ENCODE measurements at regions not wholly inside any gene's neighbourhood (a gene's known extent, or its start where the extent isn't known, plus 50 kb on each side); places are given as distances from the start of the nearest gene placed in this dataset.

DNA sequence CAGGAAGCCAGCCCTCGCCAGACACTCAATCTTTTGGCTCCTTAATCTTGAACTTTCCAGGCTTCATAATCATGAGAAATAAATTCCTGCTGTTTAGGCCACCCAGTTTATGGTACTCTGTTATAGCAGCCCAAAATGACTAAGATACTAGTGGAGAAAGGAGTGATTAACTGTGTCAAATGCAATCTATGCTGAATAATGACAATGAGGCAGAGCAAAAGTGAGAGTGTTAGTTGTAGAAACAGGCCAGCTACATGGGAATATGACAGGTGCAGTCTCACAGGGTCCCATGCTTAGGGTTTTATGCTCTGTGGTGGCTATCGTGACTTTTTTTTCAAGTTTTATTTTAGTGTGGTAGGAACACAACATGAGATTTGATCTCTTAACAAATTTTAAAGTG, 888.8 kb downstream of the TTLL7 start:
- H3K36me3 Mint-ChIP-seq (ENCODE audit: low read depth) = peaks cover 5% of the 10 kb centered on the region

DNA sequence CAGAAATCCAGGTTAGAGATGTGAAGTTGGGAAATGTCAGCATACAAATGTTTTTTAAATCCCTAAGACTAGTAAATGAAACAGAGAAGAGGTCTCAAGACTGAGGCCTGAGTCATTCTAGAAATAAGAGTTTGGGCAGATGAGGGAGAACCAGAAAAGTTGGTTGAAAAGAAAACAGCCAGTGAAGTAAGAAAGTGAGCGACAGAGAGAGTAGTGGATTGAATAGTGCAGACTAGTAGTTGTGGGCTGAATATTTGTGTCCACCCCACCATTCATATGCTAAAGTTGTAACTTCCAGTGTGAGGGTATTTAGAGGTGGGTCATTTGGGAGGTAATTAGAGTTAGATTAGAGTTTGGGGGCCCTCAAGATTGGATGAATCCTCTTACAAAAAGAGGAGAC, 889.2 kb downstream of the TTLL7 start:
- Mint-ChIP-seq H3K27ac (ENCODE audit: unreplicated experiment) (no peak overlapping the region), H3K4me1 (peaks cover 10% of the 10 kb centered on the region), H3K4me3 (no peak overlapping the region), H3K27me3 (ENCODE audit: low read depth) (no peaks in the 10 kb centered on the region), H3K36me3 (ENCODE audit: low read depth) (peaks cover 5% of the 10 kb centered on the region), H3K9me3 (peaks cover 3% of the 10 kb centered on the region)
- DNase-seq (ENCODE audit: low read depth, low spot score) = no peak
- TF ChIP-seq, protein P1, sequence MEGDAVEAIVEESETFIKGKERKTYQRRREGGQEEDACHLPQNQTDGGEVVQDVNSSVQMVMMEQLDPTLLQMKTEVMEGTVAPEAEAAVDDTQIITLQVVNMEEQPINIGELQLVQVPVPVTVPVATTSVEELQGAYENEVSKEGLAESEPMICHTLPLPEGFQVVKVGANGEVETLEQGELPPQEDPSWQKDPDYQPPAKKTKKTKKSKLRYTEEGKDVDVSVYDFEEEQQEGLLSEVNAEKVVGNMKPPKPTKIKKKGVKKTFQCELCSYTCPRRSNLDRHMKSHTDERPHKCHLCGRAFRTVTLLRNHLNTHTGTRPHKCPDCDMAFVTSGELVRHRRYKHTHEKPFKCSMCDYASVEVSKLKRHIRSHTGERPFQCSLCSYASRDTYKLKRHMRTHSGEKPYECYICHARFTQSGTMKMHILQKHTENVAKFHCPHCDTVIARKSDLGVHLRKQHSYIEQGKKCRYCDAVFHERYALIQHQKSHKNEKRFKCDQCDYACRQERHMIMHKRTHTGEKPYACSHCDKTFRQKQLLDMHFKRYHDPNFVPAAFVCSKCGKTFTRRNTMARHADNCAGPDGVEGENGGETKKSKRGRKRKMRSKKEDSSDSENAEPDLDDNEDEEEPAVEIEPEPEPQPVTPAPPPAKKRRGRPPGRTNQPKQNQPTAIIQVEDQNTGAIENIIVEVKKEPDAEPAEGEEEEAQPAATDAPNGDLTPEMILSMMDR (conservative IDR thresholded peaks at IDR 0.05) = no peak

More for the DNA sequence above, 888.8 kb downstream of the TTLL7 start:
- DNase-seq (ENCODE audit: low read depth, low spot score) = no peak
- Mint-ChIP-seq H3K27ac (ENCODE audit: unreplicated experiment) (no peak overlapping the region), H3K4me3 (no peak overlapping the region), H3K4me1 (peaks cover 10% of the 10 kb centered on the region), H3K9me3 (peaks cover 3% of the 10 kb centered on the region), H3K27me3 (ENCODE audit: low read depth) (no peaks in the 10 kb centered on the region)
- TF ChIP-seq, protein P1 (conservative IDR thresholded peaks at IDR 0.05) = no peak

DNA sequence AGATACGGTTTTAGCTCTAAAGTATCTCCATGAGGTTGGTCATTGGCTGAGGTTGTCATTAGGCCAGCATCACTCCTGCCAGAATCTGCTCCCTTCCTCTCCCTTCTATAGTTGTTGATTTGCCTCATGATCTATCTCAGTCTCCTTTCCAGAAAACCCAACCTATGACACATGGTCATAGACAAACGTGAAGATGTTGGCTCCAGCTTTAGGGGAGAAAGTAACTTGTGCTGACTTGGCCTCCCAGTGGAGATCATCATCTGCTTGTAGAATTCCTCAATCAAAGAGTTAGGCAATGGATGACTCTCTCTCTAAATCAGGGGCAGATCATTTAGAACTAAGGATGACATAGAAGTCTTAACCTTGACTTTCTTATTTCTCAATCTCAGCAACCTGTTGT, 894.4 kb downstream of the TTLL7 start:
- TF ChIP-seq, protein P1 (conservative IDR thresholded peaks at IDR 0.05) = no peak
- H3K4me1 Mint-ChIP-seq = peaks cover 20% of the 10 kb centered on the region
- DNase-seq (ENCODE audit: low read depth, low spot score) = no peak
- no peak overlapping the region for H3K4me3 Mint-ChIP-seq
- H3K9me3 Mint-ChIP-seq = no peaks in the 10 kb centered on the region
- peaks cover 2% of the 10 kb centered on the region for H3K36me3 Mint-ChIP-seq (ENCODE audit: low read depth)
- no peak overlapping the region for H3K27ac Mint-ChIP-seq (ENCODE audit: unreplicated experiment)
- H3K27me3 Mint-ChIP-seq (ENCODE audit: low read depth) = no peaks in the 10 kb centered on the region

DNA sequence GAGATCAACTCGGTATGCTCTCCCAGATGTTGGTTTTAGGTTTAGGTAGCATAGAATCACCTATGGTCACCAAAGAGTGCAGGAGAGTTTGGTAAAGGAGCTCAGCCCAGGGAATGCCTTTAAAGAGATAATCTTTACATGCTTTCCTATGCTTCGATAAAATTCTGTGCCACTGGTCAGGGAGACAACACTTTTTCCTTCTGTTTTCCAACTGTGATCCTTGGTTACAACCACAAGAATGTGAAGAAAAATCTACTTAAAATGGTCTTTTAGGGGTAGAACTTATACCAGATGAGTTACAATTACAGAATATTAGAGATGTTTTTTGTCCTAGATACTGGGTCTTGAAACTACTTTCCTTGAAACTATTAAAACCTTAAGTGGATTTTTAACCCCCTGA, 895.6 kb downstream of the TTLL7 start:
- no peak overlapping the region for H3K27ac Mint-ChIP-seq (ENCODE audit: unreplicated experiment)
- TF ChIP-seq, protein P1 (conservative IDR thresholded peaks at IDR 0.05) = no peak
- peaks cover 20% of the 10 kb centered on the region for H3K4me1 Mint-ChIP-seq
- no peaks in the 10 kb centered on the region for H3K27me3 Mint-ChIP-seq (ENCODE audit: low read depth)
- no peak for DNase-seq (ENCODE audit: low read depth, low spot score)
- no peaks in the 10 kb centered on the region for H3K36me3 Mint-ChIP-seq (ENCODE audit: low read depth)
- H3K9me3 Mint-ChIP-seq = no peaks in the 10 kb centered on the region
- H3K4me3 Mint-ChIP-seq = no peak overlapping the region

DNA sequence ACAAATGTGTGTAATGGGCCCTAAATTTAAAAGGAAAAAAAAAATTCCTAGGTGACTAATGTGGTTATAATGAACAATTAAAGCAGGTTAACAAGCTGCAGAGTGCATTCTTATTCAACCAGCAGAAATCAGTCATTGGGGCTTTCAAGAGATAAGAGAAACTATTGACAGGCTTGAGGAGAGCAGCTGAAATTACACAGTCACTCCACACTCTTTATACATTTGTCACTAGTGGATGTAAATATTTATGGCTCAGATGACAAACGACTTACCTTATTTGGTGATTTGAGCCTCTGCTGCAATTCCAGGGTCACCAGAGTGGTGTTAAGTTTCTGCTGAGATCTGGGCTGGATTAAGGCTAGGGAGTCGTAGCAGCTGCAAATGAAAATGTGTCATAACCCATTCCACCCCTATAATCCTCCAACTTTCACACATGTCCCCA, 896.3 kb downstream of the TTLL7 start:
- Mint-ChIP-seq H3K36me3 (ENCODE audit: low read depth) (no peaks in the 10 kb centered on the region), H3K9me3 (no peaks in the 10 kb centered on the region), H3K4me1 (peaks cover 20% of the 10 kb centered on the region), H3K27me3 (ENCODE audit: low read depth) (no peaks in the 10 kb centered on the region), H3K27ac (ENCODE audit: unreplicated experiment) (no peak overlapping the region), H3K4me3 (no peak overlapping the region)
- DNase-seq (ENCODE audit: low read depth, low spot score) = no peak
- TF ChIP-seq, protein P1 (conservative IDR thresholded peaks at IDR 0.05) = no peak

DNA sequence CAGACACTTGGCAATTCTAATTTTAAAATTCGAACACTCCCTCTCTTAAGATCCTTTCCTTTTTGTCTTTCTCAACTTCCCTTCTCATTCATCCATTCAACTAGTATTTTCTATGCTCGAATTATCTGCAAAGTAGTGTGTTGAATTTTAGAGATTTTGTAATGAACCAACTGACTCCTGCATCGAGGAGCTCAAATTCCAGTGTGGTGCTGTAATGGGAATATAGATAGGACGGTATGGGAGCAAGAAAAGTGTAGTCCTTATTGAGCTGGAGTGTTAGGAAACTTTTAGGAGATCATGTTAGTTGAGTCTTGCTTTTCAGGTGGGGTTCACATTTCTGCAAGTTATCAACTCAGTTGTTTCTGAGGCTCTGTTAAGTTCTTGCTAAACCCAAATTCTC, 897.5 kb downstream of the TTLL7 start:
- Mint-ChIP-seq H3K36me3 (ENCODE audit: low read depth) (peaks cover under 1% of the 10 kb centered on the region), H3K4me3 (no peak overlapping the region), H3K9me3 (no peaks in the 10 kb centered on the region), H3K27me3 (ENCODE audit: low read depth) (no peaks in the 10 kb centered on the region), H3K27ac (ENCODE audit: unreplicated experiment) (no peak overlapping the region), H3K4me1 (peaks cover 20% of the 10 kb centered on the region)
- TF ChIP-seq, protein P1 (conservative IDR thresholded peaks at IDR 0.05) = no peak
- DNase-seq (ENCODE audit: low read depth, low spot score) = no peak
